ENCODE measurements at regions not wholly inside any gene's neighbourhood (a gene's known extent, or its start where the extent isn't known, plus 50 kb on each side); places are given as distances from the start of the nearest gene placed in this dataset.
"Not testable (repeated sequence)": the region's sequence is repeated elsewhere in the genome, so short reads cannot be mapped to it uniquely, and the experiment has no call there.

GRCh38 chr4:155445306-155445705 is 68.5 kb upstream of the MAP9 start:
- Histone ChIP-seq H3K27ac (no peak overlapping the region), H3K9me2 (ENCODE audit: insufficient read depth) (no peaks in the 10 kb centered on the region; the same call in 1 of the 2 replicates), H3K4me2 (ENCODE audit: unreplicated experiment) (no peak overlapping the region), H3K4me1 (ENCODE audit: insufficient read depth) (no peaks in the 10 kb centered on the region), H3K79me2 (ENCODE audit: insufficient read depth) (no peaks in the 10 kb centered on the region), H3K4me3 (no peak overlapping the region), H4K20me1 (ENCODE audit: insufficient read depth) (no peaks in the 10 kb centered on the region), H3F3A (ENCODE audit: insufficient read depth) (no peaks in the 10 kb centered on the region), H3K9ac (no peak overlapping the region), H3K36me3 (ENCODE audit: low read depth) (no peaks in the 10 kb centered on the region), H3K27me3 (replicated peaks; ENCODE audit: insufficient read depth) (0 out of 2 replicates have a peak, but pooled peaks cover 7% of the 10 kb centered on the region), H3K9me3 (ENCODE audit: low read depth) (no peaks in the 10 kb centered on the region), H2AFZ (no peak overlapping the region)
- DNase-seq = no peak
- WGBS, 2 experiments (ENCODE audit: low coverage in 1 of 2, low lambda C conversion rate in 2 of 2, missing lambda C conversion rate in 2 of 2) = 53 to 69% methylated on average over 1 of the region's 1 CpG
- no peak for TF ChIP-seq EZH2 (IDR thresholded peaks at IDR 0.05; ENCODE audit: insufficient read depth, poor library complexity, severe bottlenecking)
- no peak for TF ChIP-seq EZH2phosphoT487 (IDR thresholded peaks at IDR 0.05; ENCODE audit: insufficient read depth, low read depth)
- in situ Hi-C loops (cut with MboI) = loop anchor here (25.0 kb wide), 1 partner anchor 492 kb away; no protein-coding TSS in a partner anchor

GRCh38 chr4:155444721-155445120 is 68.0 kb upstream of the MAP9 start:
- Histone ChIP-seq H2AFZ (no peak overlapping the region), H3K79me2 (ENCODE audit: insufficient read depth) (no peaks in the 10 kb centered on the region), H3K4me1 (ENCODE audit: insufficient read depth) (no peaks in the 10 kb centered on the region), H3K9me3 (ENCODE audit: low read depth) (no peaks in the 10 kb centered on the region), H4K20me1 (ENCODE audit: insufficient read depth) (no peaks in the 10 kb centered on the region), H3K4me3 (no peak overlapping the region), H3K4me2 (ENCODE audit: unreplicated experiment) (no peak overlapping the region), H3K36me3 (ENCODE audit: low read depth) (no peaks in the 10 kb centered on the region), H3F3A (ENCODE audit: insufficient read depth) (no peaks in the 10 kb centered on the region), H3K9me2 (ENCODE audit: insufficient read depth) (no peaks in the 10 kb centered on the region; the same call in 1 of the 2 replicates), H3K27ac (no peak overlapping the region), H3K27me3 (replicated peaks; ENCODE audit: insufficient read depth) (0 out of 2 replicates have a peak, but pooled peaks cover 7% of the 10 kb centered on the region), H3K9ac (no peak overlapping the region)
- TF ChIP-seq EZH2 (IDR thresholded peaks at IDR 0.05; ENCODE audit: insufficient read depth, poor library complexity, severe bottlenecking) = no peak
- no peak for TF ChIP-seq EZH2phosphoT487 (IDR thresholded peaks at IDR 0.05; ENCODE audit: insufficient read depth, low read depth)
- no peak for DNase-seq
- in situ Hi-C loops (cut with MboI) = loop anchor here (5.0 to 25.0 kb wide), 2 partner anchors 333 to 493 kb away; no protein-coding TSS in a partner anchor
- WGBS, 2 experiments (ENCODE audit: low coverage in 1 of 2, low lambda C conversion rate in 2 of 2, missing lambda C conversion rate in 2 of 2) = 62 to 68% methylated on average over 5 of the region's 5 CpGs

- WGBS, 2 experiments (ENCODE audit: low coverage in 1 of 2, low lambda C conversion rate in 2 of 2, missing lambda C conversion rate in 2 of 2) = 51 to 53% methylated on average over 10 of the region's 10 CpGs
- in situ Hi-C loops (cut with MboI) = loop anchor here (5.0 to 25.0 kb wide), 2 partner anchors 335 to 495 kb away; no protein-coding TSS in a partner anchor
- Histone ChIP-seq H4K20me1 (ENCODE audit: insufficient read depth) (no peaks in the 10 kb centered on the region), H3K4me2 (ENCODE audit: unreplicated experiment) (peak overlapping the region; percentile 47), H3K4me1 (ENCODE audit: insufficient read depth) (no peaks in the 10 kb centered on the region), H3F3A (ENCODE audit: insufficient read depth) (no peaks in the 10 kb centered on the region), H2AFZ (0 out of 2 replicates have a peak overlapping the region, but pooled peaks have one; percentile 38), H3K27me3 (replicated peaks; ENCODE audit: insufficient read depth) (0 out of 2 replicates have a peak, but pooled peaks cover 7% of the 10 kb centered on the region), H3K9me2 (ENCODE audit: insufficient read depth) (no peaks in the 10 kb centered on the region), H3K79me2 (ENCODE audit: insufficient read depth) (no peaks in the 10 kb centered on the region), H3K27ac (no peak overlapping the region), H3K4me3 (0 out of 2 replicates have a peak overlapping the region, but pooled peaks have one; percentile 28), H3K36me3 (ENCODE audit: low read depth) (no peaks in the 10 kb centered on the region), H3K9me3 (ENCODE audit: low read depth) (no peaks in the 10 kb centered on the region), H3K9ac (no peak overlapping the region)
- peak; percentile 70 for DNase-seq
- TF ChIP-seq EZH2 (IDR thresholded peaks at IDR 0.05; ENCODE audit: insufficient read depth, poor library complexity, severe bottlenecking) (no peak), EZH2phosphoT487 (IDR thresholded peaks at IDR 0.05; ENCODE audit: insufficient read depth, low read depth) (no peak)
Measured at GRCh38 chr4:155442267-155443105, 65.7 kb upstream of the MAP9 start.

DNA sequence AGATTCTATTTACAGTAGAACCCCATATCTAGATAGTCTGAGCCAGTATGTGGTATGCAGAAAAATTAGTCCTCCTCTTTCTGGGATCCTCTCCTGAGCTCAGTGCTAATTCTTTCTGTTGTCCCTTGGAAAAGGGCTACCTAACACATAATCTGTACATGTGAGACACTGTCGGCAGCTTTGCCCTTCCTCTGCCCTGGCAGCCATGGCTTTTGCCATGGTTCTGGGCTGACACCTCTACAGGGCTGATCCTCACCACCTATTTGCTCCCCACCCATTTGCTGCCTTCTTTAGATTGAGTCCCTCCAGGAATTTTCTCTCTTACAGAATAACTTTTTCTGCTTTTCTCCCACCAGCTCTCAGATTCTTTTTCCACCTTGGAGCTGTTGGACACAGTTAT is 64.7 kb upstream of the MAP9 start:
- H3K4me2 ChIP-seq (ENCODE audit: unreplicated experiment) = no peak overlapping the region
- H4K20me1 ChIP-seq (ENCODE audit: insufficient read depth) = no peaks in the 10 kb centered on the region
- WGBS, 2 experiments (ENCODE audit: low coverage in 1 of 2, low lambda C conversion rate in 2 of 2, missing lambda C conversion rate in 2 of 2) = 36 to 65% methylated on average over 1 of the region's 1 CpG
- no peak overlapping the region for H2AFZ ChIP-seq
- H3F3A ChIP-seq (ENCODE audit: insufficient read depth) = no peaks in the 10 kb centered on the region
- no peak overlapping the region for H3K27ac ChIP-seq
- H3K4me1 ChIP-seq (ENCODE audit: insufficient read depth) = no peaks in the 10 kb centered on the region
- no peaks in the 10 kb centered on the region for H3K79me2 ChIP-seq (ENCODE audit: insufficient read depth)
- no peaks in the 10 kb centered on the region for H3K9me2 ChIP-seq (ENCODE audit: insufficient read depth)
- TF ChIP-seq EZH2 (IDR thresholded peaks at IDR 0.05; ENCODE audit: insufficient read depth, poor library complexity, severe bottlenecking) (no peak), EZH2phosphoT487 (IDR thresholded peaks at IDR 0.05; ENCODE audit: insufficient read depth, low read depth) (no peak)
- in situ Hi-C loops (cut with MboI) = loop anchor here (5.0 to 25.0 kb wide), 2 partner anchors 336 to 496 kb away; no protein-coding TSS in a partner anchor
- H3K27me3 ChIP-seq (replicated peaks; ENCODE audit: insufficient read depth) = 0 out of 2 replicates have a peak, but pooled peaks cover 7% of the 10 kb centered on the region
- H3K36me3 ChIP-seq (ENCODE audit: low read depth) = no peaks in the 10 kb centered on the region
- no peaks in the 10 kb centered on the region for H3K9me3 ChIP-seq (ENCODE audit: low read depth)
- DNase-seq = no peak
- H3K9ac ChIP-seq = no peak overlapping the region
- H3K4me3 ChIP-seq = no peak overlapping the region

DNA sequence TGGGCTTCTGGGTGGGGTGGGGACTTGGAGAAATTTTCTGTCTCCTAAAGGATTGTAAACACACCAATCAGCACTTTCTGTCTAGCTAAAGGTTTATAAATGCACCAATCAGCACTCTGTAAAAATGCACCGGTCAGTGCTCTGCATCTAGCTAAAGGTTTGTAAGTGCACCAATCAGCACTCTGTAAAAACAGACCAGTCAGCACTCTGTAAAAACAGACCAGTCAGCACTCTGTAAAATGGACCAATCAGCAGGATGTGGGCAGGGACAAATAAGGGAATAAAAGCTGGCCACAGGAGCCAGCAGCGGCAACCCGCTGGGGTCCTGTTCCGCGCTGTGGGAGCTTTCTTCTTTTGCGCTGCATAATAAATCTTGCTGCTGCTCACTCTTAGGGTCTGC is 63.0 kb upstream of the MAP9 start:
- not testable (repeated sequence) for H4K20me1 ChIP-seq (ENCODE audit: insufficient read depth); H3K27ac ChIP-seq; H3K79me2 ChIP-seq (ENCODE audit: insufficient read depth); H3K9ac ChIP-seq; H2AFZ ChIP-seq; H3K27me3 ChIP-seq (replicated peaks; ENCODE audit: insufficient read depth); H3K9me2 ChIP-seq (ENCODE audit: insufficient read depth); H3K9me3 ChIP-seq (ENCODE audit: low read depth); H3K4me2 ChIP-seq (ENCODE audit: unreplicated experiment); H3K4me1 ChIP-seq (ENCODE audit: insufficient read depth); H3K36me3 ChIP-seq (ENCODE audit: low read depth); DNase-seq; H3F3A ChIP-seq (ENCODE audit: insufficient read depth); H3K4me3 ChIP-seq
- 95 to 99% methylated on average over 6 of the region's 6 CpGs for WGBS, 2 experiments (ENCODE audit: low coverage in 1 of 2, low lambda C conversion rate in 2 of 2, missing lambda C conversion rate in 2 of 2)
- in situ Hi-C loops (cut with MboI) = loop anchor here (5.0 to 25.0 kb wide), 2 partner anchors 338 to 498 kb away; no protein-coding TSS in a partner anchor

All from GM23248 (cell line).